Common myeloid progenitor, CD34-positive (primary cell): ENCODE measurements at regions not wholly inside any gene's neighbourhood (a gene's known extent, or its start where the extent isn't known, plus 50 kb on each side); places are given as distances from the start of the nearest gene placed in this dataset.

ENCODE experiments used
- CTCF ChIA-PET: fragments of 350-600 bp; sonication (Branson Sonifier 250); formaldehyde crosslinking; loops from one replicate; lab custom pipeline; 2021; ENCODE audit warnings: antibody characterized with exemption; lab: Charles Lee
- POLR2A ChIA-PET: fragments of 350-600 bp; sonication (Branson Sonifier 250); formaldehyde crosslinking; loops from one replicate; lab custom pipeline; 2021; ENCODE audit warnings: antibody characterized with exemption; lab: Charles Lee
- DNase-seq, 3 donors: peaks; one replicate each; pipeline versions ENCODE4 v3.0.0 to v3.0.0-alpha.2; 2013
- H3K27ac ChIP-seq, 2 experiments: 1 replicate in 1 of 2; 2 replicates in 1 of 2; pipeline ENCODE4 v1.7.0; 2013; ENCODE audit warnings: inconsistent platforms in 2 of 2, low read length in 2 of 2, mild to moderate bottlenecking in 2 of 2, low read depth in 1 of 2, moderate library complexity in 1 of 2; ENCODE audit not compliant: severe bottlenecking in 2 of 2, insufficient read depth in 1 of 2, poor library complexity in 1 of 2
- H3K27me3 ChIP-seq, 5 experiments: replicated peaks in 2 of 5; 1 replicate in 3 of 5; 2 replicates in 2 of 5; pipeline versions ENCODE4 v1.6.1 to v1.7.0; 2013; ENCODE audit warnings: low read length in 4 of 5, mild to moderate bottlenecking in 2 of 5, moderate library complexity in 2 of 5, inconsistent platforms in 1 of 5; ENCODE audit not compliant: insufficient read depth in 5 of 5, control insufficient read depth in 4 of 5
- H3K36me3 ChIP-seq, 4 experiments: 1 replicate in 2 of 4; 2 replicates in 2 of 4; pipeline versions ENCODE4 v1.6.1 to v1.7.0; 2013; ENCODE audit warnings: low read length in 3 of 4, control low read depth in 1 of 4, mild to moderate bottlenecking in 1 of 4; ENCODE audit not compliant: control insufficient read depth in 4 of 4, insufficient read depth in 4 of 4
- H3K4me1 ChIP-seq, 4 experiments: 1 replicate in 3 of 4; 2 replicates in 1 of 4; pipeline versions ENCODE4 v1.6.1 to v1.7.1; 2013; ENCODE audit warnings: low read length in 3 of 4, mild to moderate bottlenecking in 3 of 4, control low read depth in 1 of 4, inconsistent platforms in 1 of 4, moderate library complexity in 1 of 4; ENCODE audit not compliant: control insufficient read depth in 4 of 4, insufficient read depth in 4 of 4; ENCODE audit errors: control extremely low read depth in 1 of 4
- H3K4me3 ChIP-seq, 7 experiments: 1 replicate in 4 of 7; 2 replicates in 3 of 7; pipeline versions ENCODE4 v1.5.1 to v1.7.0; 2013; ENCODE audit warnings: mild to moderate bottlenecking in 7 of 7, low read length in 6 of 7, moderate library complexity in 6 of 7, inconsistent platforms in 2 of 7, low read depth in 2 of 7, control low read depth in 1 of 7; ENCODE audit not compliant: insufficient read depth in 4 of 7, control insufficient read depth in 1 of 7; ENCODE audit errors: extremely low read depth in 1 of 7
- H3K9me3 ChIP-seq, 5 experiments: 1 replicate in 4 of 5; 2 replicates in 1 of 5; pipeline versions ENCODE4 v1.6.1 to v1.7.1; 2013; ENCODE audit warnings: low read length in 4 of 5, mild to moderate bottlenecking in 2 of 5, inconsistent platforms in 1 of 5, low read depth in 1 of 5, moderate library complexity in 1 of 5; ENCODE audit not compliant: control insufficient read depth in 4 of 5, insufficient read depth in 2 of 5; ENCODE audit errors: control extremely low read depth in 1 of 5
- WGBS: methylation state at CpG from one replicate; pipeline ENCODE4 v1.1.5; 2013; ENCODE audit not compliant: insufficient coverage; 5-methylcytosine and 5-hydroxymethylcytosine counted together

DNA sequence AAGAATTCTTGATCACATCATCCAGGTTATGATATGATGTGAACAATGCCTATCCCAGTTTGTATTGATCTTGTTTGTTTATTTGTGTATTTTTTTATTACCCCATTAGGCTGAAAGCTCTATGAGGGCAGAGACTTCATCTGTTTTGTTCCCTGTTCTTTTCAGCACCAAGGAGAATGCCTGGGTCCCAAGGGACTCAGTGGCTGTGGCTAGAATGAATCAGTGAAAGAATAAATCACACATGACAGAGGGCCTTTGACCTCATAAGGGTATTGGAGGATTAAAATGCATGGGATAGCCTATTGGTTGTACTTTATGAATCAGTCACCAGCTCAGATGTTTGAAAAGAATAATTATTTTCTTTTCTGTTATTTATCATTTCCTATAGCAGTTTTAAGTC is 292.2 kb downstream of the GAS1 start:
- Histone ChIP-seq H3K27me3 (no peaks in the 10 kb centered on the region), H3K9me3 (peaks cover 0 to 3% (median 0%) of the 10 kb centered on the region in 5 experiments), H3K36me3 (no peaks in the 10 kb centered on the region), H3K4me3 (no peak overlapping the region), H3K27ac (no peak overlapping the region), H3K4me1 (peaks cover 0 to 4% (median 1%) of the 10 kb centered on the region in 4 experiments)
- ChIA-PET CTCF (interaction anchor here (0.8 kb wide), 1 partner anchor 17 kb away, joined by 3 read pairs; no protein-coding TSS in a partner anchor), POLR2A (no interaction called here)
- no peak for DNase-seq

DNA sequence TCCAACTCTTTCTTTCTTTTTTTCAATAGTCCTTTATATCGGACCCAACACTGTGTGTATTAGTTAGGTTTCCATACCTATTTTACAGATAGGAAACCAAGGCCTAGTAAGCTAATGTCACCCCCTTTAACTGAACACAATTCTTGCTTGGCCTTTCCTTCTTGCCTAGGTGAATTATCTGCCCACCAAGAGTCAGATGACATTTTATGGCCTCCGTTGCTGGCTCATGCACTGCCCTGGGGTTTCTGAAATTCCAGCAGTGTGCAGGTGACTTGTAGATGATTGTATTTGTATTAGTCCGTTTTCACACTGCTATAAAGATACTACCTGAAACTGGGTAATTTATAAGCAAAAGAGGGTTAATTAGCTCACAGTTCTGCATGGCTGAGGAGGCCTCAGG is 293.8 kb downstream of the GAS1 start:
- no peaks in the 10 kb centered on the region for H3K27me3 ChIP-seq
- ChIA-PET CTCF (no interaction called here), POLR2A (no interaction called here)
- DNase-seq: no peak
- H3K27ac ChIP-seq: no peak overlapping the region
- no peaks in the 10 kb centered on the region for H3K4me1 ChIP-seq
- no peak overlapping the region for H3K4me3 ChIP-seq
- H3K9me3 ChIP-seq: peaks cover 0 to 3% (median 0%) of the 10 kb centered on the region in 5 experiments
- 100% methylated on average over 1 of the region's 3 CpGs for WGBS
- no peaks in the 10 kb centered on the region for H3K36me3 ChIP-seq

DNA sequence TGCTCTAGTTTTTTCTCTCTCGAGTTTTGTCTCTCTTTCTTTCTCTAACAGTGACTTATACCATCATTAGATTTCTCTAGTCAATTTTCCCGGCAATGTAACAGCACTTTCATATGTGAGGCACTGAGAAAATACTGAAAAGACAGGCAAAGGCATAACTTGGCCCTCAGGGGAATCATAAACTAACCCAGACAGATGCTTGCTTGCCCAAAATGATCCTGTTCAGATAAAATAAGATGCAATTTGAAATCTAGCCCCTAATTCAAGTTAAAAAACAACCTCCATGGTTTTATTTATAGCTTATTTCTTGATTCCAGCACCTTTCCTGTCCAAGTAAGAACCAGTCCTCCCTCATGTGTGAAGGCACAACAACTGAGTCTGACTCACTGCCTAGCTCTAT is 294.6 kb downstream of the GAS1 start:
- ChIA-PET CTCF (no interaction called here), POLR2A (no interaction called here)
- Histone ChIP-seq H3K4me3 (no peak overlapping the region), H3K27me3 (no peaks in the 10 kb centered on the region), H3K36me3 (no peaks in the 10 kb centered on the region), H3K9me3 (peaks cover 0 to 3% (median 0%) of the 10 kb centered on the region in 5 experiments), H3K27ac (no peak overlapping the region), H3K4me1 (no peaks in the 10 kb centered on the region)
- WGBS: 100% methylated on average over 1 of the region's 2 CpGs
- DNase-seq: no peak

DNA sequence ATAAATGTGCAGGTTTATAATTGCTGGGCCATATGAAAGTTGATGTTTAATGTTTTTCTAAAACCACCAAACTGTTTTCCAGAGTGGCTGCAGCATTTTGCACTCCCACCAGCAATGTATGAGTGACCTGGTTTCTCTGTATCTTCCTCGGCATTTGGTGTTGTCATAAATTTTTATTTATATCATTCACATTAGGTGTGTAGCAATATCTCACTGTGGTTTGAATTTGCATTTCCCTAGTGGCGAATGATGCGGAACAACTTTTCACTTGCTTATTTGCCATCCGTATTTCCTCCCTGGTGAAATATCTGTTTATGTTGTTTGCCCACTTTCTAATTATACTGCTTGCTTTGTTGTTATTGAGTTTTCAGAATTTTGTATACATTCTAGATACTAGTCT is 295.7 kb upstream of the TUT7 start:
- H3K27me3 ChIP-seq: no peaks in the 10 kb centered on the region
- POLR2A ChIA-PET: no interaction called here
- no peak overlapping the region for H3K4me3 ChIP-seq
- H3K9me3 ChIP-seq: peaks cover 0 to 3% (median 0%) of the 10 kb centered on the region in 5 experiments
- H3K4me1 ChIP-seq: no peaks in the 10 kb centered on the region
- CTCF ChIA-PET: no interaction called here
- no CpG with 5 or more reads among the region's 4 CpGs for WGBS
- H3K27ac ChIP-seq: no peak overlapping the region
- no peak for DNase-seq
- H3K36me3 ChIP-seq: no peaks in the 10 kb centered on the region

DNA sequence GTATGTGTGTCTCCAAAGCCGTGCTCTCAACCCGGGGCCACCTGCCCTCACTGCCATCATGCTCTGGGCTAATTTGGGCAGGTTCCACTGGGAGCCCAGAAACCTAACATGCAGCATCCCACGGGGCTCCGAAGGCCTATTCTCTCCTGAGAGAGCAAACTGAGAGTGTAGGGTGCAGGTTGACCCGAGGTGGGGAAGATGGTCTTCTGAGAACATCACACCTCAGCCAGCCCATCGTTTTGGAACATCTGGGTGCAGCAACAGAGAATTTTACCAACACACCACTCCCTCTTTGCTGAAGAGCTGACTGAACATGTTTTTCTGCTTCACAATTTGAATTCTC is 294.6 kb upstream of the TUT7 start:
- Histone ChIP-seq H3K4me3 (no peak overlapping the region), H3K27ac (no peak overlapping the region), H3K9me3 (peaks cover 0 to 2% (median 0%) of the 10 kb centered on the region in 5 experiments), H3K4me1 (no peaks in the 10 kb centered on the region), H3K27me3 (peaks cover 0 to 2% (median 0%) of the 10 kb centered on the region in 5 experiments), H3K36me3 (no peaks in the 10 kb centered on the region)
- ChIA-PET POLR2A (no interaction called here), CTCF (interaction anchor here (1.1 kb wide), 1 partner anchor 11 kb away, joined by 4 read pairs; no protein-coding TSS in a partner anchor)
- DNase-seq: no peak
- WGBS: 94% methylated on average over 6 of the region's 6 CpGs

DNA sequence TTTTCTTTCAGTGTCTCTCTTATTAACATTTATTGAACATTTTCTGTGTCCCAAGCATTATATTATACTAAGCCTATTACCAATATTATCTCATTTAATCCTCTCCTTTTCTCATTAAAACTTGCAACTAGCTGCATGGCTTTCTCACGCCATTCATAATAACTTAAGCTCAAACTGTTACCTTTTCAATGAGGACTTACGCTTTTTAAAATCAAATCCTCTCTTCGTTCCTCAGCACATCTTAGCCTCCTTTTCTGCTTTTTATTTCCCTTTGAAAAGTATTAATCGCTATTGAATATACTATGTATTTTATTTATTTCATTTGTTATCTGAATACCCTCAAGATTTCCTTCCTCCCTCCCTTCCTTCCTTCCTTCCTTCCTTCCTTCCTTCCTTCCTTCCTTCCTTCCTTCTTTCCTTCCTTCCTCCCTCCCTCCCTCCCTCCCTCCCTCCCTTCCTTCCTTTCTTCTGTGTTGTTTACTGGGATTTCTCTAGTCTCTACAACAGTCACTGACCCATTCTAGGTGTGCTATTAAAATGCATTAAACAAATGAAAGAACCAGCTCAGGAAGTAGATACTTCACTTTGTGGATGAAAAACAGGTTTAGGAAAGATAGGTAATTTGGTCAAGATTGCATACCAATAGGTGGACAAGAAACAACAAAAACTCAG is 294.1 kb upstream of the TUT7 start:
- DNase-seq: no peak
- WGBS: 100% methylated on average over 2 of the region's 4 CpGs
- Histone ChIP-seq H3K36me3 (no peaks in the 10 kb centered on the region), H3K4me1 (no peaks in the 10 kb centered on the region), H3K27ac (no peak overlapping the region), H3K27me3 (peaks cover 0 to 3% (median 0%) of the 10 kb centered on the region in 5 experiments), H3K4me3 (no peak overlapping the region), H3K9me3 (no peaks in the 10 kb centered on the region)
- POLR2A ChIA-PET: no interaction called here
- CTCF ChIA-PET: interaction anchor here (1.1 kb wide), 1 partner anchor 11 kb away, joined by 4 read pairs; no protein-coding TSS in a partner anchor

DNA sequence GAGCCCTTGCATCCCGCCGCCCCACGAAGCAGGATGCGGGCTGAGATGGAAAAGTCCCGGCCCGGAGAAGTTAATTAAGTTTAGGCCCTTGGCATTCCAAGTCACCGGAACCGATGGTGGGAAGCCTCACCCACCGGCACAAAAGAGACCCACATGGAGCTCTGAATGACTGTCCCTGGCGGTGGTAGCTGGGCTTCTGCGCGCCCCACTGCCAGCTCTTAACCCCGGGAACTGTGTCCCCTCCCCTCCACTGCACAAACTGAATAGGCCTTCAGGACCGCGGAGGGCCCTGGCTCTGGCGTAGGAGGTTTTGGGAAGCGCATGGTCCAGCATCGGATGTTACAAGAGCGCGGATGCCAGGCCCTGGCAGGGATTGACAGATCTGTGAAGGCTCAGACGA is 291.1 kb upstream of the TUT7 start:
- Histone ChIP-seq H3K4me3 (no peak overlapping the region), H3K27ac (no peak overlapping the region), H3K36me3 (no peaks in the 10 kb centered on the region), H3K9me3 (no peaks in the 10 kb centered on the region), H3K4me1 (no peaks in the 10 kb centered on the region), H3K27me3 (peaks cover 0 to 3% (median 0%) of the 10 kb centered on the region in 5 experiments)
- ChIA-PET POLR2A (no interaction called here), CTCF (no interaction called here)
- WGBS: 93% methylated on average over 21 of the region's 21 CpGs
- no peak for DNase-seq
